ENCODE measurements at regions not wholly inside any gene's neighbourhood (a gene's known extent, or its start where the extent isn't known, plus 50 kb on each side); places are given as distances from the start of the nearest gene placed in this dataset.

DNA sequence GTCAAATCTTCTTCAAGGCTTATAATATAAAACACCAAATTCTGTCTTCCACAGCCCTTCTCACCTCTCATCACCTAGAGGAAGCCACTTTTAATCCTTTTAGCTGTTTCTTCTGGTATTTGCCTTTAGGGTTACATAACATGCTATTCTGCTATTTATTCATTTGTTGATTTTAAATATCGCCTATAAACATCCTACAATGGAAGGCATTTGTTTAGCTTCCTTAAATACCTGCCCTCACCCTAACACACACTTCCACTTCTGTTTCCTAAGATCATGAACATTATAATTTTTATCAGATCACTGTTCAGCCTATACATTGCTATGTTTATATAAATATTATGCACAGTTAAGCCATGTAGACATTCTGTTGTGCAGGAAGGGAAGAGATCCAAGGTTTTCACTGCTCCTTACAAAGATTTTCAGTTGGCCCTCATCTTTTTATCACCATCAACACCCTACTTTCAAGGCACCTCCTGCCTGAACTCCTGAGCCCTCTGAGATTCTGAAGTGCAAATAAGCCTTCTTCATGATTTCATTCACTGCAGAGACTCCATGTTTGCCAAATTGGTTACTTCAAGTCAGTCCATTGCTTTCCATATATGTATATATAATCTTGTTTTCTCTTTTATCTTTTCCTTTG, 356.9 kb upstream of the ACTBL2 start:
- DNase-seq (no peak), ATAC-seq (no peak)
- TF ChIP-seq, protein P1, sequence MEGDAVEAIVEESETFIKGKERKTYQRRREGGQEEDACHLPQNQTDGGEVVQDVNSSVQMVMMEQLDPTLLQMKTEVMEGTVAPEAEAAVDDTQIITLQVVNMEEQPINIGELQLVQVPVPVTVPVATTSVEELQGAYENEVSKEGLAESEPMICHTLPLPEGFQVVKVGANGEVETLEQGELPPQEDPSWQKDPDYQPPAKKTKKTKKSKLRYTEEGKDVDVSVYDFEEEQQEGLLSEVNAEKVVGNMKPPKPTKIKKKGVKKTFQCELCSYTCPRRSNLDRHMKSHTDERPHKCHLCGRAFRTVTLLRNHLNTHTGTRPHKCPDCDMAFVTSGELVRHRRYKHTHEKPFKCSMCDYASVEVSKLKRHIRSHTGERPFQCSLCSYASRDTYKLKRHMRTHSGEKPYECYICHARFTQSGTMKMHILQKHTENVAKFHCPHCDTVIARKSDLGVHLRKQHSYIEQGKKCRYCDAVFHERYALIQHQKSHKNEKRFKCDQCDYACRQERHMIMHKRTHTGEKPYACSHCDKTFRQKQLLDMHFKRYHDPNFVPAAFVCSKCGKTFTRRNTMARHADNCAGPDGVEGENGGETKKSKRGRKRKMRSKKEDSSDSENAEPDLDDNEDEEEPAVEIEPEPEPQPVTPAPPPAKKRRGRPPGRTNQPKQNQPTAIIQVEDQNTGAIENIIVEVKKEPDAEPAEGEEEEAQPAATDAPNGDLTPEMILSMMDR (IDR thresholded peaks at IDR 0.05), result no peak
- no peak overlapping the region for H3K27ac ChIP-seq
- 90 to 98% methylated on average over 1 of the region's 1 CpG for WGBS, 2 donors
- H3K27me3 ChIP-seq, result no peaks in the 10 kb centered on the region
- peaks cover 0 to 49% (median 20%) of the 10 kb centered on the region in 9 donors for H3K4me1 ChIP-seq
- intact Hi-C loops (cut with DNase I), result loop anchor here in 1 of 10 donors (5.0 kb wide), 1 partner anchor 233 kb away; no protein-coding TSS in a partner anchor
- no peak overlapping the region for H3K4me3 ChIP-seq
- H3K9me3 ChIP-seq, result peaks cover 0 to 9% (median 0%) of the 10 kb centered on the region in 11 donors
- no peaks in the 10 kb centered on the region for H3K36me3 ChIP-seq

DNA sequence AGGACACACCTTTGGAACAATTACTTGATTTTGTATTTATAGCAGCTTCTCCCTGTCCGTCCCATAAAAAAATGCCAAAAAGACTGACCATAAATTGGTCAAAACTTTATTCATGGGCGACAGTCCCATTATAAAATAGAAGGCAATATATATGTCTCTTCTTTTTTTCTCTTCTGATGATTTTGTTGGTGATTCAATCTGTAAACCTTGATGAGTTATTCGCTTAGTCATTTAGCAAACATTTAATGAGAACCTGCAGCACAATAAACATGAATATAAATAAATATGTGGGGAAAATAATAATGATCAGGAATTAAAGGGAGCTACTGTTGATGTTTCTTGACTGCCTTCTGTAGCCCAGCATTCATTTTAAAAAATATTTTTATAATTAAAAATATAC, 356.4 kb upstream of the ACTBL2 start:
- Histone ChIP-seq H3K9me3 (peaks cover 0 to 9% (median 0%) of the 10 kb centered on the region in 11 donors), H3K27me3 (no peaks in the 10 kb centered on the region), H3K4me3 (no peak overlapping the region), H3K27ac (no peak overlapping the region), H3K4me1 (peaks cover 0 to 49% (median 20%) of the 10 kb centered on the region in 9 donors), H3K36me3 (no peaks in the 10 kb centered on the region)
- WGBS, 2 donors, result 82 to 95% methylated on average over 3 of the region's 3 CpGs
- TF ChIP-seq, protein P1 (IDR thresholded peaks at IDR 0.05), result no peak
- ATAC-seq, result no peak
- DNase-seq, result no peak
- intact Hi-C loops (cut with DNase I), result no loop called here

DNA sequence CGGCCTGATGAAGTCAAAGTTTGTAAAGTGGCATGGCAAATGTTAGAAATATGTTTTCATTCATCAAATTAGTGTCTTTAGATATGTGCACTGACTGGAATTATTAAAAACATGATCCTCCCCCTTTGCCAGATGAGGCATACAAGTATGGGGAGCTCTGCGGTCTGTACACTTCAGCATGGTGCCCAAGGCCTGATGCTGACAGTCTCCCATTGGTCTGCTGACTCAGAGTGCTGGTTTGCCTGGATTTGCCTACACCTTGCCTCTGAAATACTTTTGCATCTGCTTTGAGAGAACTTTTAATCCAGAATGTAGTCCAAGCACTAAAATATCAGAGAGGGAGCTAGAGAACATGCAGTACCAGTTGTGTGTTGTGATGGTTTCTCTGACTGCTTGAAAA, 354.3 kb upstream of the ACTBL2 start:
- no peak for DNase-seq
- no peak for ATAC-seq
- 97 to 99% methylated on average over 2 of the region's 2 CpGs for WGBS, 2 donors
- Histone ChIP-seq H3K4me3 (no peak overlapping the region), H3K36me3 (no peaks in the 10 kb centered on the region), H3K27ac (no peak overlapping the region), H3K27me3 (no peaks in the 10 kb centered on the region), H3K9me3 (peaks cover 0 to 9% (median 0%) of the 10 kb centered on the region in 11 donors), H3K4me1 (peaks cover 0 to 41% (median 9%) of the 10 kb centered on the region in 9 donors)
- TF ChIP-seq, protein P1 (IDR thresholded peaks at IDR 0.05), result no peak
- intact Hi-C loops (cut with DNase I), result no loop called here

DNA sequence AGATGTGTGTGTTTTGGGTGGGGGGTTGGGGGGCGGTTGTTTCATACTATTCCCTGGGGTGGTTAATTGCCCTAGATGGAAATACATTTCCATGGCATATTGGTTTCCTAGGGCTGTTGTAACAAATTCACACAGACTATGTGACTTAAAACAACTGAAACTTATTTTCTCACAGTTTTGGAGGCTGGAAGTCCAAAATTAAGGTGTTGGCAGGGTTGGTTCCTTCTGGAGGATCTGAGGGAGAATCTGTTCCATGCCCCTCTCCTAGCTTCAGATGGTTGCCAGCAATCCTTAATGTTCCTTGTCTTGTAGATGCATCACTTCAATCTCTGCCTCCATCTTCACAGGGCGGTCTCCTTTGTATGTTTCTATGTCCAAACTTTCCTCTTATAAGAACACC, 353.7 kb upstream of the ACTBL2 start:
- no peaks in the 10 kb centered on the region for H3K27me3 ChIP-seq
- peaks cover 0 to 35% (median 3%) of the 10 kb centered on the region in 9 donors for H3K4me1 ChIP-seq
- intact Hi-C loops (cut with DNase I), result no loop called here
- TF ChIP-seq, protein P1 (IDR thresholded peaks at IDR 0.05), result no peak
- no peaks in the 10 kb centered on the region for H3K36me3 ChIP-seq
- ATAC-seq (no peak), DNase-seq (no peak)
- H3K27ac ChIP-seq, result no peak overlapping the region
- WGBS, 2 donors, result 77 to 97% methylated on average over 2 of the region's 2 CpGs
- H3K9me3 ChIP-seq, result peaks cover 0 to 9% (median 0%) of the 10 kb centered on the region in 11 donors
- H3K4me3 ChIP-seq, result no peak overlapping the region
